ENCODE measurements at regions not wholly inside any gene's neighbourhood (a gene's known extent, or its start where the extent isn't known, plus 50 kb on each side); places are given as distances from the start of the nearest gene placed in this dataset.
A peak's percentile ranks its signal among the peaks of the same experiment; 100 is the strongest.

GRCh38 chr12:124147575-124147974 lies 147.3 kb upstream of the RFLNA start:
- H3K9me3 ChIP-seq (replicated peaks; ENCODE audit: control insufficient read depth, insufficient read depth, low read depth, low read length): peaks cover 2% of the 10 kb centered on the region
- H3K27me3 ChIP-seq (ENCODE audit: control insufficient read depth in 2 of 2, insufficient read depth in 2 of 2, low read length in 2 of 2): peaks cover 11 to 44% of the 10 kb centered on the region in 2 experiments; a peak in 4 of 5 replicates
- ATAC-seq (no peak), DNase-seq (ENCODE audit: extremely low read depth in 1 of 4, low spot score in 3 of 4) (no peak), FAIRE-seq (no peak)
- H3K27ac ChIP-seq (ENCODE audit: extremely low read depth, low read depth, low read length): no peak overlapping the region
- intact Hi-C loops (cut with micrococcal nuclease) (no loop called here), in situ Hi-C loops (cut with MboI) (no loop called here)
- H3K9ac ChIP-seq (ENCODE audit: insufficient read depth in 1 of 2, low read depth in 2 of 2, low read length in 2 of 2): no peak overlapping the region
- WGBS (ENCODE audit: insufficient coverage, low coverage, missing lambda C conversion rate): 2% methylated on average over 6 of the region's 6 CpGs
- no peaks in the 10 kb centered on the region; a peak in 1 of 5 replicates for H3K4me1 ChIP-seq (replicated peaks in 1 of 2; ENCODE audit: control insufficient read depth in 2 of 2, insufficient read depth in 2 of 2, low read length in 2 of 2)
- H2AFZ ChIP-seq (ENCODE audit: low read depth, low read length): peak overlapping the region; percentile 28; the same call in 1 of the 2 replicates
- H3K36me3 ChIP-seq (ENCODE audit: control insufficient read depth, insufficient read depth, low read length): no peaks in the 10 kb centered on the region
- CTCF ChIA-PET (ENCODE audit: low intra/inter-chr PET ratio): no interaction called here
- no peaks in the 10 kb centered on the region for H4K20me1 ChIP-seq (replicated peaks; ENCODE audit: control insufficient read depth, insufficient read depth, low read length)
- no peaks in the 10 kb centered on the region for H3K79me2 ChIP-seq (ENCODE audit: control insufficient read depth, insufficient read depth, low read length)
- POLR2A ChIA-PET: interaction anchor here (1.2 kb wide), 1 partner anchor 10 kb away, joined by 3 read pairs; no protein-coding TSS in a partner anchor
- BruUV-seq (replicated peaks): no TSS peak
- no peak overlapping the region for H3K4me2 ChIP-seq (ENCODE audit: insufficient read depth, low read length)
- no peaks in the 10 kb centered on the region for H3K9me1 ChIP-seq (ENCODE audit: control insufficient read depth, insufficient read depth, low read length)
- no peak for TF ChIP-seq RFX5 (IDR thresholded peaks at IDR 0.05; ENCODE audit: low read depth, low read length)
- TF ChIP-seq ADNP (tag; IDR thresholded peaks at IDR 0.05): no peak
- no peak for TF ChIP-seq SOX6 (IDR thresholded peaks at IDR 0.05)
- TF ChIP-seq ZBTB12 (CRISPR knock-in tag; IDR thresholded peaks at IDR 0.05): no peak
- no peak overlapping the region for H3K4me3 ChIP-seq
